ENCODE measurements at regions not wholly inside any gene's neighbourhood (a gene's known extent, or its start where the extent isn't known, plus 50 kb on each side); places are given as distances from the start of the nearest gene placed in this dataset.

GRCh38 chr5:122699201-122699600, 75.7 kb upstream of the SNX2 start:
- no peaks in the 10 kb centered on the region for H3K36me3 ChIP-seq (ENCODE audit: control insufficient read depth, insufficient read depth, low read length)
- no peaks in the 10 kb centered on the region for H3K27me3 ChIP-seq (ENCODE audit: control insufficient read depth, insufficient read depth, low read length)
- no peaks in the 10 kb centered on the region for H3K4me1 ChIP-seq (ENCODE audit: control insufficient read depth, insufficient read depth, low read length)

GRCh38 chr5:122701640-122702523, 73.0 kb upstream of the SNX2 start:
- Histone ChIP-seq H3K27me3 (ENCODE audit: control insufficient read depth, insufficient read depth, low read length) (no peaks in the 10 kb centered on the region), H3K4me3 (ENCODE audit: low read depth, low read length) (no peak overlapping the region), H3K9ac (ENCODE audit: low read depth, low read length) (no peak overlapping the region), H3K4me1 (ENCODE audit: control insufficient read depth, insufficient read depth, low read length) (no peaks in the 10 kb centered on the region), H3K27ac (ENCODE audit: low read depth, low read length) (no peak overlapping the region), H3K9me3 (ENCODE audit: control insufficient read depth, insufficient read depth, low read length) (no peaks in the 10 kb centered on the region), H3K36me3 (ENCODE audit: control insufficient read depth, insufficient read depth, low read length) (no peaks in the 10 kb centered on the region)

More at GRCh38 chr5:122699201-122699600, 75.7 kb upstream of the SNX2 start:
- H3K9me3 ChIP-seq (ENCODE audit: control insufficient read depth, insufficient read depth, low read length), result no peaks in the 10 kb centered on the region
- no peak overlapping the region for H3K4me3 ChIP-seq (ENCODE audit: low read depth, low read length)
- H3K9ac ChIP-seq (ENCODE audit: low read depth, low read length), result no peak overlapping the region
- no peak overlapping the region for H3K27ac ChIP-seq (ENCODE audit: low read depth, low read length)

- no peaks in the 10 kb centered on the region for H3K9me3 ChIP-seq (ENCODE audit: control insufficient read depth, insufficient read depth, low read length)
- H3K27me3 ChIP-seq (ENCODE audit: control insufficient read depth, insufficient read depth, low read length), result no peaks in the 10 kb centered on the region
- H3K27ac ChIP-seq (ENCODE audit: low read depth, low read length), result no peak overlapping the region
- H3K4me3 ChIP-seq (ENCODE audit: low read depth, low read length), result no peak overlapping the region
- no peaks in the 10 kb centered on the region for H3K4me1 ChIP-seq (ENCODE audit: control insufficient read depth, insufficient read depth, low read length)
- H3K9ac ChIP-seq (ENCODE audit: low read depth, low read length), result no peak overlapping the region
- no peaks in the 10 kb centered on the region for H3K36me3 ChIP-seq (ENCODE audit: control insufficient read depth, insufficient read depth, low read length)
Observed at GRCh38 chr5:122702524-122702875, 72.4 kb upstream of the SNX2 start.

GRCh38 chr5:122703203-122703602, 71.7 kb upstream of the SNX2 start:
- H3K4me1 ChIP-seq (ENCODE audit: control insufficient read depth, insufficient read depth, low read length), result no peaks in the 10 kb centered on the region
- no peak overlapping the region for H3K27ac ChIP-seq (ENCODE audit: low read depth, low read length)
- H3K4me3 ChIP-seq (ENCODE audit: low read depth, low read length), result no peak overlapping the region
- H3K9ac ChIP-seq (ENCODE audit: low read depth, low read length), result no peak overlapping the region
- H3K9me3 ChIP-seq (ENCODE audit: control insufficient read depth, insufficient read depth, low read length), result no peaks in the 10 kb centered on the region
- H3K27me3 ChIP-seq (ENCODE audit: control insufficient read depth, insufficient read depth, low read length), result no peaks in the 10 kb centered on the region
- no peaks in the 10 kb centered on the region for H3K36me3 ChIP-seq (ENCODE audit: control insufficient read depth, insufficient read depth, low read length)

- H3K4me1 ChIP-seq (ENCODE audit: control insufficient read depth, insufficient read depth, low read length), result no peaks in the 10 kb centered on the region
- H3K9me3 ChIP-seq (ENCODE audit: control insufficient read depth, insufficient read depth, low read length), result no peaks in the 10 kb centered on the region
- H3K27me3 ChIP-seq (ENCODE audit: control insufficient read depth, insufficient read depth, low read length), result no peaks in the 10 kb centered on the region
- H3K4me3 ChIP-seq (ENCODE audit: low read depth, low read length), result no peak overlapping the region
- H3K9ac ChIP-seq (ENCODE audit: low read depth, low read length), result no peak overlapping the region
- no peaks in the 10 kb centered on the region for H3K36me3 ChIP-seq (ENCODE audit: control insufficient read depth, insufficient read depth, low read length)
- no peak overlapping the region for H3K27ac ChIP-seq (ENCODE audit: low read depth, low read length)
Observed at GRCh38 chr5:122704247-122705036, 70.4 kb upstream of the SNX2 start.

GRCh38 chr5:122705851-122706250, 69.0 kb upstream of the SNX2 start:
- no peaks in the 10 kb centered on the region for H3K9me3 ChIP-seq (ENCODE audit: control insufficient read depth, insufficient read depth, low read length)
- H3K9ac ChIP-seq (ENCODE audit: low read depth, low read length), result no peak overlapping the region
- no peaks in the 10 kb centered on the region for H3K4me1 ChIP-seq (ENCODE audit: control insufficient read depth, insufficient read depth, low read length)
- H3K27ac ChIP-seq (ENCODE audit: low read depth, low read length), result no peak overlapping the region
- H3K27me3 ChIP-seq (ENCODE audit: control insufficient read depth, insufficient read depth, low read length), result no peaks in the 10 kb centered on the region
- no peaks in the 10 kb centered on the region for H3K36me3 ChIP-seq (ENCODE audit: control insufficient read depth, insufficient read depth, low read length)
- H3K4me3 ChIP-seq (ENCODE audit: low read depth, low read length), result no peak overlapping the region

- no peak overlapping the region for H3K4me3 ChIP-seq (ENCODE audit: low read depth, low read length)
- no peak overlapping the region for H3K9ac ChIP-seq (ENCODE audit: low read depth, low read length)
- H3K36me3 ChIP-seq (ENCODE audit: control insufficient read depth, insufficient read depth, low read length), result no peaks in the 10 kb centered on the region
- H3K27me3 ChIP-seq (ENCODE audit: control insufficient read depth, insufficient read depth, low read length), result no peaks in the 10 kb centered on the region
- no peaks in the 10 kb centered on the region for H3K4me1 ChIP-seq (ENCODE audit: control insufficient read depth, insufficient read depth, low read length)
- no peak overlapping the region for H3K27ac ChIP-seq (ENCODE audit: low read depth, low read length)
- no peaks in the 10 kb centered on the region for H3K9me3 ChIP-seq (ENCODE audit: control insufficient read depth, insufficient read depth, low read length)
Observed at GRCh38 chr5:122707796-122708195, 67.1 kb upstream of the SNX2 start.

GRCh38 chr5:122713041-122713440, 61.8 kb upstream of the SNX2 start:
- no peaks in the 10 kb centered on the region for H3K9me3 ChIP-seq (ENCODE audit: control insufficient read depth, insufficient read depth, low read length)
- H3K27ac ChIP-seq (ENCODE audit: low read depth, low read length), result no peak overlapping the region
- H3K36me3 ChIP-seq (ENCODE audit: control insufficient read depth, insufficient read depth, low read length), result no peaks in the 10 kb centered on the region
- no peaks in the 10 kb centered on the region for H3K4me1 ChIP-seq (ENCODE audit: control insufficient read depth, insufficient read depth, low read length)
- no peak overlapping the region for H3K9ac ChIP-seq (ENCODE audit: low read depth, low read length)
- no peaks in the 10 kb centered on the region for H3K27me3 ChIP-seq (ENCODE audit: control insufficient read depth, insufficient read depth, low read length)
- H3K4me3 ChIP-seq (ENCODE audit: low read depth, low read length), result no peak overlapping the region

- no peaks in the 10 kb centered on the region for H3K27me3 ChIP-seq (ENCODE audit: control insufficient read depth, insufficient read depth, low read length)
- H3K4me1 ChIP-seq (ENCODE audit: control insufficient read depth, insufficient read depth, low read length), result no peaks in the 10 kb centered on the region
- H3K27ac ChIP-seq (ENCODE audit: low read depth, low read length), result no peak overlapping the region
- H3K4me3 ChIP-seq (ENCODE audit: low read depth, low read length), result no peak overlapping the region
- H3K9ac ChIP-seq (ENCODE audit: low read depth, low read length), result no peak overlapping the region
- H3K36me3 ChIP-seq (ENCODE audit: control insufficient read depth, insufficient read depth, low read length), result no peaks in the 10 kb centered on the region
- no peaks in the 10 kb centered on the region for H3K9me3 ChIP-seq (ENCODE audit: control insufficient read depth, insufficient read depth, low read length)
Observed at GRCh38 chr5:122715095-122715494, 59.8 kb upstream of the SNX2 start.

GRCh38 chr5:122718611-122719010, 56.3 kb upstream of the SNX2 start:
- no peaks in the 10 kb centered on the region for H3K4me1 ChIP-seq (ENCODE audit: control insufficient read depth, insufficient read depth, low read length)
- no peak overlapping the region for H3K4me3 ChIP-seq (ENCODE audit: low read depth, low read length)
- H3K9ac ChIP-seq (ENCODE audit: low read depth, low read length), result no peak overlapping the region
- no peak overlapping the region for H3K27ac ChIP-seq (ENCODE audit: low read depth, low read length)
- H3K27me3 ChIP-seq (ENCODE audit: control insufficient read depth, insufficient read depth, low read length), result no peaks in the 10 kb centered on the region
- no peaks in the 10 kb centered on the region for H3K9me3 ChIP-seq (ENCODE audit: control insufficient read depth, insufficient read depth, low read length)
- no peaks in the 10 kb centered on the region for H3K36me3 ChIP-seq (ENCODE audit: control insufficient read depth, insufficient read depth, low read length)

Data from HUES48 (cell line).